Lung (tissue), 11 donors: ENCODE measurements at regions not wholly inside any gene's neighbourhood (a gene's known extent, or its start where the extent isn't known, plus 50 kb on each side); places are given as distances from the start of the nearest gene placed in this dataset.
"Not testable (repeated sequence)": the region's sequence is repeated elsewhere in the genome, so short reads cannot be mapped to it uniquely, and the experiment has no call there.

Experiments
- ATAC-seq: fragments of 200-7000 bp; cut with Tn5 transposase; one replicate; pipeline ENCODE4 v1.9.1; 2020; ENCODE audit warnings: moderate number of reproducible peaks; ENCODE audit not compliant: insufficient read depth, low FRiP score
- DNase-seq, 3 donors: peaks; one replicate each; pipeline ENCODE4 v3.0.0-alpha.2; 2013 to 2017
- H3K27ac ChIP-seq, 2 donors: one replicate each; pipeline ENCODE4 v1.5.1; 2013; ENCODE audit warnings: mild to moderate bottlenecking in 2 of 2, moderate library complexity in 2 of 2, control low read depth in 1 of 2, inconsistent platforms in 1 of 2, low read depth in 1 of 2, low read length in 1 of 2
- H3K27me3 ChIP-seq, 3 donors: one replicate each; pipeline ENCODE4 v1.5.1; 2013; ENCODE audit warnings: low read length in 2 of 3; ENCODE audit not compliant: control insufficient read depth in 3 of 3, insufficient read depth in 3 of 3
- H3K36me3 ChIP-seq, 4 donors: one replicate each; pipeline ENCODE4 v1.5.1; 2013; ENCODE audit warnings: low read length in 4 of 4, mild to moderate bottlenecking in 1 of 4, moderate library complexity in 1 of 4; ENCODE audit not compliant: control insufficient read depth in 4 of 4, insufficient read depth in 4 of 4
- H3K4me1 ChIP-seq, 5 donors: one replicate each; pipeline ENCODE4 v1.5.1; 2013; ENCODE audit warnings: low read length in 5 of 5, mild to moderate bottlenecking in 2 of 5, moderate library complexity in 1 of 5; ENCODE audit not compliant: control insufficient read depth in 5 of 5, insufficient read depth in 5 of 5
- H3K4me3 ChIP-seq: one replicate; pipeline ENCODE4 v1.5.1; 2013; ENCODE audit warnings: mild to moderate bottlenecking, control low read depth, moderate library complexity
- H3K9ac ChIP-seq, 2 donors: one replicate each; pipeline ENCODE4 v1.5.1; 2013; ENCODE audit warnings: low read length in 2 of 2, control low read depth in 1 of 2; ENCODE audit not compliant: insufficient read depth in 1 of 2
- H3K9me3 ChIP-seq, 4 donors: one replicate each; pipeline ENCODE4 v1.5.1; 2013; ENCODE audit warnings: low read length in 3 of 4, mild to moderate bottlenecking in 1 of 4, moderate library complexity in 1 of 4; ENCODE audit not compliant: control insufficient read depth in 4 of 4, insufficient read depth in 3 of 4
- WGBS, 2 donors: extraction: QIAGEN DNeasy Blood & Tissue Kit; methylation state at CpG; one replicate each; pipeline ENCODE4 v1.1.7; 2013; 5-methylcytosine and 5-hydroxymethylcytosine counted together
- TF ChIP-seq, protein P1 (sequence below): IDR thresholded peaks from 2 replicates; pipeline ENCODE4 v1.5.1; 2012; ENCODE audit warnings: mild to moderate bottlenecking; ENCODE audit errors: control extremely low read depth, extremely low read depth
- donor health status: control.
- donor health status: control.
- donor health status: Bipolar disorder and iron deficiency.
- donor health status: healthy.
- donor health status: DM: yes; HTN: yes; CAD: no.

DNA sequence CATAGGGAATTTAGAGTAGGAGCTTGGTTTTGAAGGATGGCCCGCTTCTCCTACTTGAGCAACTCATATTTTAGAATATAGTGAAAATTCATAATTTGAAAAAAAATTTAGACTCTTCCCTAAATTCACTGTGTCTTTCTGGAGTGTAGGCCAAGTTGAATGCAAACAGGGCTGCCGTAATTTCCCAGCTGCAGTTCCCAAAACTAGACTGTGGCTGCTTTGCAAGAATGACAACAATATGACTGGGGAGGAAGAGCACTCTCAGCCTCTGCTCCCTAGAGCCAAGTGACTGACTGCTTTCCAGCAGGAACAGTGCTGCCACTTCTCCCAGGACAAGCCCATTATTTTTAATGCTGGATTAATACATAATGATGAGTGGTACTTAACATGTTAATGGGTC, 209.0 kb downstream of the RHOU start:
- Histone ChIP-seq H3K4me3 (no peak overlapping the region), H3K9ac (no peak overlapping the region), H3K9me3 (no peaks in the 10 kb centered on the region), H3K36me3 (no peaks in the 10 kb centered on the region), H3K4me1 (peaks cover 0 to 6% (median 3%) of the 10 kb centered on the region in 5 donors), H3K27me3 (no peaks in the 10 kb centered on the region), H3K27ac (no peak overlapping the region)
- TF ChIP-seq, protein P1, sequence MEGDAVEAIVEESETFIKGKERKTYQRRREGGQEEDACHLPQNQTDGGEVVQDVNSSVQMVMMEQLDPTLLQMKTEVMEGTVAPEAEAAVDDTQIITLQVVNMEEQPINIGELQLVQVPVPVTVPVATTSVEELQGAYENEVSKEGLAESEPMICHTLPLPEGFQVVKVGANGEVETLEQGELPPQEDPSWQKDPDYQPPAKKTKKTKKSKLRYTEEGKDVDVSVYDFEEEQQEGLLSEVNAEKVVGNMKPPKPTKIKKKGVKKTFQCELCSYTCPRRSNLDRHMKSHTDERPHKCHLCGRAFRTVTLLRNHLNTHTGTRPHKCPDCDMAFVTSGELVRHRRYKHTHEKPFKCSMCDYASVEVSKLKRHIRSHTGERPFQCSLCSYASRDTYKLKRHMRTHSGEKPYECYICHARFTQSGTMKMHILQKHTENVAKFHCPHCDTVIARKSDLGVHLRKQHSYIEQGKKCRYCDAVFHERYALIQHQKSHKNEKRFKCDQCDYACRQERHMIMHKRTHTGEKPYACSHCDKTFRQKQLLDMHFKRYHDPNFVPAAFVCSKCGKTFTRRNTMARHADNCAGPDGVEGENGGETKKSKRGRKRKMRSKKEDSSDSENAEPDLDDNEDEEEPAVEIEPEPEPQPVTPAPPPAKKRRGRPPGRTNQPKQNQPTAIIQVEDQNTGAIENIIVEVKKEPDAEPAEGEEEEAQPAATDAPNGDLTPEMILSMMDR, result no peak
- 82 to 98% methylated on average over 2 of the region's 2 CpGs for WGBS, 2 donors
- DNase-seq (peak in 1 of 3 donors; percentile 34), ATAC-seq (no peak)

GRCh38 chr1:228944935-228945371, 209.7 kb downstream of the RHOU start:
- H3K27me3 ChIP-seq, result no peaks in the 10 kb centered on the region
- peaks cover 0 to 6% (median 2%) of the 10 kb centered on the region in 5 donors for H3K4me1 ChIP-seq
- no peak overlapping the region for H3K27ac ChIP-seq
- no peaks in the 10 kb centered on the region for H3K9me3 ChIP-seq
- DNase-seq, result peak in 2 of 3 donors; percentile 47 to 65
- TF ChIP-seq, protein P1, result no peak
- H3K4me3 ChIP-seq, result no peak overlapping the region
- H3K36me3 ChIP-seq, result no peaks in the 10 kb centered on the region
- WGBS, 2 donors, result 73 to 81% methylated on average over 5 of the region's 5 CpGs
- no peak for ATAC-seq
- no peak overlapping the region for H3K9ac ChIP-seq

DNA sequence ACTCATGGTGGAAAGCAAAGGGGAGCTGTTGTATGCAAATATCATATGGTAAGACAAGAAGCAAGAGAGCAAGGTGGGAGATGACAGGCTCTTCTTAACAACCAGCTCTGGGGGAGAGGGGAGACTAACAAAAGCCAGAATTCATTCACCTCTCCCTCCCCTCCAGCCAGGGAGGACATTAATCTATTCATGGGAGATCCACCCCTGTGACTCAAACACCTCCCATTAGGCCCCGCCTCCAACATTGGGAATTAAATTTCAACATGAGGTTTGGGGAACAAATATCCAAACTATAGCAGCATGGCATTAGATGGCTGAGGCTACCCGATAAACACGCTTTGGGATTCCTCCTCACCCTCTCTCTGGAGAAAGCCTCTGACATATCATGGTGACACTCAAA, 210.6 kb downstream of the RHOU start:
- no peak for ATAC-seq

GRCh38 chr1:228949617-228950016, 214.3 kb downstream of the RHOU start:
- H3K4me1 ChIP-seq, H3K9ac ChIP-seq, H3K27ac ChIP-seq, H3K9me3 ChIP-seq, ATAC-seq, H3K4me3 ChIP-seq, H3K36me3 ChIP-seq, H3K27me3 ChIP-seq, DNase-seq: not testable (repeated sequence)
- 36 to 44% methylated on average over 9 of the region's 9 CpGs for WGBS, 2 donors

More for the DNA sequence above, 210.6 kb downstream of the RHOU start:
- no peak for DNase-seq
- H3K4me1 ChIP-seq, result peaks cover 0 to 6% (median 2%) of the 10 kb centered on the region in 5 donors
- no peaks in the 10 kb centered on the region for H3K36me3 ChIP-seq
- 97 to 98% methylated on average over 3 of the region's 3 CpGs for whole genome bisulfite sequencing, 2 donors
- H3K9me3 ChIP-seq, result no peaks in the 10 kb centered on the region
- H3K4me3 ChIP-seq, result no peak overlapping the region
- no peaks in the 10 kb centered on the region for H3K27me3 ChIP-seq
- TF ChIP-seq, protein P1, result no peak
- no peak overlapping the region for H3K9ac ChIP-seq
- H3K27ac ChIP-seq, result no peak overlapping the region
